GM12873 (cell line): ENCODE measurements at regions not wholly inside any gene's neighbourhood (a gene's known extent, or its start where the extent isn't known, plus 50 kb on each side); places are given as distances from the start of the nearest gene placed in this dataset.

Source experiments
- CTCF ChIP-seq: IDR thresholded peaks from 2 replicates; pipeline ENCODE4 v1.5.1; 2012; ENCODE audit warnings: low read depth, mild to moderate bottlenecking, moderate library complexity, low read length, control low read depth; ENCODE audit not compliant: insufficient read depth; ENCODE audit errors: missing control alignments

GRCh38 chr5:18078157-18078556, 443.9 kb downstream of the TAF11L14 start:
- TF ChIP-seq CTCF: no peak

GRCh38 chr5:18079831-18080230, 445.6 kb downstream of the TAF11L14 start:
- no peak for TF ChIP-seq CTCF

DNA sequence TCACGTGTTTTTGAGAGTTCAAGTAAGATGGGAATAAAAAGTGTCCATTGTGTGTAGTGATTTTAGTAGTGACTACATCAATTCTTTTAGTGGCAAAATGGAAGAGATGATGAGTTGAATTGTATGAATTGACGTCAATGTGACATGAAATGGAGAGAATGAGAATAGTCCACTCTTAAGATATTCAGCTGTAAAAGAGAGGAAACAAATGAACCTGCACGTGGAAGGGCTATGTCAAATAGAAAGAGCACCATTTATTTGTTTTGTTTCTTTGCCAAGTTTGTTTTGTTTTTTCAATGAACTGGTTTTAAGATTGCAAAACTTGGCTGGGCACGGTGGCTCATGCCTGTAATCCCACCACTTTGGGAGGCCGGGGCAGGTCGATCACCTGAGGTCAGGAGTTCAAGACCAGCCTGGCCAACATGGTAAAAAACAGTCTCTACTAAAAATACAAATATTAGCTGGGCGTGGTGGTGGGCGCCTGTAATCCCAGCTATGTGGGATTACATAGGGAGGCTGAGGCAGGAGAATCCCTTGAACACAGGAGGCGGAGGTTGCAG, 453.8 kb downstream of the TAF11L14 start:
- no peak for TF ChIP-seq CTCF

DNA sequence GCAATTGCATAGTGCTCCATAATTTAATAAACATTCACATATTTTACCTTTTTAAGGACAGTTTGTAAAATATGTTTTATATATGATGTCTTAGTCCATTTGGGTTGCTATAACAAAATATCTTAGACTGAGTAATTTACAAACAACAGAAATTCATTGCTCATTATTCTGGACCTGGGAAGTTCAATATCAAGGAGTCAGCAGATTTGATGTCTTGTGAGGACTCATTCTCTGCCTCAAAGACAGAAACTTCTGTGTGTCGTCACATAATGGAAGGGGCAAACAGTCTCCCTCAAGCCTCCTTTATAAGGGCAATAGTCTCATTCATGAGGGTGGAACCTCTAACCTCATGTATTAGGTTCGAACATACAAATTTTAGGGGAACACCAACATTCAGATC, 455.9 kb downstream of the TAF11L14 start:
- TF ChIP-seq CTCF: no peak

GRCh38 chr5:18091142-18091541, 456.9 kb downstream of the TAF11L14 start:
- no peak for TF ChIP-seq CTCF

- no peak for TF ChIP-seq CTCF
These were observed 457.5 kb downstream of the TAF11L14 start for GRCh38 chr5:18091758-18092157.

- no peak for TF ChIP-seq CTCF
These were observed 460.8 kb downstream of the TAF11L14 start for GRCh38 chr5:18095061-18095460.

DNA sequence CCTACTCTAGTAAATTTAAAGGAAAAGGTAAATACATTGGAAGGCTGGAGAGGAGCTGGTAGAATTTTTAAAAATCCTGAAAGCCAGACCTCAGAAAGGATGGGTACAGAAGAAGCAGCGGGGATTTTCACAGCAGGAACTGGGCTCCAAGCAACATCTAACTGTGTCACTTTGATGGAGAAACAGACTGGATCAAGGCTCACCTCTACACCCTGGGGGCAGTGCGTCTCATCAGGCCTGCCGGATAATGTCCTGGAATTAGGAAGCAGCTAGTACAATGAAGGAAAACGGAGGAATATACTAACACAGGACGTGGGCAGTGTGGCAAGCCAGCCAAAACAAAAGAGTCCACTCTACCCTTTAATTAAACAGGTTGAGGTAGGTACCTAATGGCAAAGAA, 463.6 kb downstream of the TAF11L14 start:
- no peak for TF ChIP-seq CTCF
